ENCODE measurements at regions not wholly inside any gene's neighbourhood (a gene's known extent, or its start where the extent isn't known, plus 50 kb on each side); places are given as distances from the start of the nearest gene placed in this dataset.
A peak's percentile ranks its signal among the peaks of the same experiment; 100 is the strongest.

- no peak for DNase-seq (ENCODE audit: low read depth in 3 of 3, low spot score in 2 of 3)
Observed at GRCh38 chr16:79918916-79919315, 318.4 kb upstream of the MAF start.

GRCh38 chr16:79915761-79916160 lies 315.2 kb upstream of the MAF start:
- no peak for DNase-seq (ENCODE audit: low read depth in 3 of 3, low spot score in 2 of 3)

- no peak for DNase-seq (ENCODE audit: low read depth in 3 of 3, low spot score in 2 of 3)
Observed at GRCh38 chr16:79914961-79915720, 314.6 kb upstream of the MAF start.

- DNase-seq (ENCODE audit: low read depth in 3 of 3, low spot score in 2 of 3): no peak
Observed at GRCh38 chr16:79912592-79913310, 312.2 kb upstream of the MAF start.

GRCh38 chr16:79911660-79912059 lies 311.1 kb upstream of the MAF start:
- no peak for DNase-seq (ENCODE audit: low read depth in 3 of 3, low spot score in 2 of 3)

- DNase-seq (ENCODE audit: low read depth in 3 of 3, low spot score in 2 of 3): no peak
Observed at GRCh38 chr16:79909571-79909970, 309.0 kb upstream of the MAF start.

- no peak for DNase-seq (ENCODE audit: low read depth in 3 of 3, low spot score in 2 of 3)
Observed at GRCh38 chr16:79903471-79903870, 302.9 kb upstream of the MAF start.

- no peak for DNase-seq (ENCODE audit: low read depth in 3 of 3, low spot score in 2 of 3)
Observed at GRCh38 chr16:79902351-79902750, 301.8 kb upstream of the MAF start.

- no peak for DNase-seq (ENCODE audit: low read depth in 3 of 3, low spot score in 2 of 3)
Observed at GRCh38 chr16:79901522-79901921, 301.0 kb upstream of the MAF start.

GRCh38 chr16:79899716-79900115 lies 299.2 kb upstream of the MAF start:
- no peak for DNase-seq (ENCODE audit: low read depth in 3 of 3, low spot score in 2 of 3)

- no peak for DNase-seq (ENCODE audit: low read depth in 3 of 3, low spot score in 2 of 3)
Observed at GRCh38 chr16:79899316-79899715, 298.8 kb upstream of the MAF start.

GRCh38 chr16:79898703-79899102 lies 298.2 kb upstream of the MAF start:
- DNase-seq (ENCODE audit: low read depth in 3 of 3, low spot score in 2 of 3): no peak

GRCh38 chr16:79897453-79898146 lies 297.1 kb upstream of the MAF start:
- DNase-seq (ENCODE audit: low read depth in 3 of 3, low spot score in 2 of 3): peak in 2 of 3 donors; percentile 19 to 23

- DNase-seq (ENCODE audit: low read depth in 3 of 3, low spot score in 2 of 3): no peak
Observed at GRCh38 chr16:79897104-79897452, 296.5 kb upstream of the MAF start.

GRCh38 chr16:79895917-79896203 lies 295.3 kb upstream of the MAF start:
- no peak for DNase-seq (ENCODE audit: low read depth in 3 of 3, low spot score in 2 of 3)

GRCh38 chr16:79895053-79895916 lies 294.7 kb upstream of the MAF start:
- no peak for DNase-seq (ENCODE audit: low read depth in 3 of 3, low spot score in 2 of 3)

- DNase-seq (ENCODE audit: low read depth in 3 of 3, low spot score in 2 of 3): no peak
Observed at GRCh38 chr16:79893445-79893844, 292.9 kb upstream of the MAF start.

- no peak for DNase-seq (ENCODE audit: low read depth in 3 of 3, low spot score in 2 of 3)
Observed at GRCh38 chr16:79892278-79892677, 291.7 kb upstream of the MAF start.

- DNase-seq (ENCODE audit: low read depth in 3 of 3, low spot score in 2 of 3): no peak
Observed at GRCh38 chr16:79891458-79891857, 290.9 kb upstream of the MAF start.

GRCh38 chr16:79887541-79888540 lies 287.3 kb upstream of the MAF start:
- no peak for DNase-seq (ENCODE audit: low read depth in 3 of 3, low spot score in 2 of 3)

Measured in right renal cortex interstitium (tissue), 3 donors.